ENCODE measurements at regions not wholly inside any gene's neighbourhood (a gene's known extent, or its start where the extent isn't known, plus 50 kb on each side); places are given as distances from the start of the nearest gene placed in this dataset.

DNA sequence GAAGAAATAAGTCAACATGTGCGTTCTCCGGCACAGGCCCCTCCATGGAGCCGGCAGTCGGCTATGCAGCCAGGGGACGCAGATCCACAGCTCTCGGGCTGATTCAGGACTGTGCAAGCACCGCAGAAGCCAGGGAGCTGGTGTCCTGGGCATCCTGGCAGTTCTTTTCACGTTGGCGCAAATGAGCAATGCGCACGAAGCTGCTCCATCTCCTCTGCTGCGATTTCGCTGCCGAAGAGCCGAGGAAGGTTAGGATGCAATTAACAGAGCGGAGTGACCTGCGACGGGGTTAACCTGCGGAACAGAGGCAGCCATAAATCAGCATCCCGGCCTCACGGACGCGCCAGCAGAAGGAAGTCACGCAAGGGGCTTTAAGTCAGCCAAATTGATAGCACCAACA is 107.1 kb upstream of the POU3F3 start:
- no peak for DNase-seq (ENCODE audit: low spot score)
- in situ Hi-C loops (cut with HindIII; ENCODE audit: low sequenced_read_pairs) = no loop called here

DNA sequence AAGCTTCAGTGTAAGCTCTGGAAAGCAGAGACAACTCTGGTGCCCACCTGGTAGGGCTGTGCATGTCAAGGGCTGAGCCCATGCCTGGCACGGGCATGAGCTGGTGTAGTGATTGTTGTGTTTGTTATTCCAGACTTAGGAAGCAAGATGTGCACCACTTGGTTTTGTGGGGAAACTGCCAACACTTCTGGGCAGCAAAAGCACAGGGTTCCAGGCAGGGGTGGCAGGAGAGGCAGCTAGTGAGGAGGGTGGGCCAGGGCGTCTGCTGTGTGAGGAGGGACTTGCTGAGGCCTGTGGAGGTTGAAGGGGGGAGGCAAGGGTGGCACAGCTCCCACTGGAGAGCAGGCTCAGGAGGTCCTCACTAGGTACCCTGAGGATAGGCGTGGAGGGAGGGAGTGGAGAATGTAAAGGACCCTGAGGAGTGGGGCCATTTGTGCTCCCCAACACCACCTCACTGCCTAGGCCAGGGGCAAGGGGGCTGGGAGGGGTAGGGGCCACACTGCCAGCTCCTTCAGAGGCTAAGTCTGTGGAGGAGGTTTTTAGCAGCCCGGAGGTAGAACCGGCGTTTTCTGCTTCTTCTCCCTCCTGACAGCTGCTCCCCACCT is 104.0 kb upstream of the POU3F3 start:
- no peak for DNase-seq (ENCODE audit: low spot score)
- in situ Hi-C loops (cut with HindIII; ENCODE audit: low sequenced_read_pairs) = no loop called here

DNA sequence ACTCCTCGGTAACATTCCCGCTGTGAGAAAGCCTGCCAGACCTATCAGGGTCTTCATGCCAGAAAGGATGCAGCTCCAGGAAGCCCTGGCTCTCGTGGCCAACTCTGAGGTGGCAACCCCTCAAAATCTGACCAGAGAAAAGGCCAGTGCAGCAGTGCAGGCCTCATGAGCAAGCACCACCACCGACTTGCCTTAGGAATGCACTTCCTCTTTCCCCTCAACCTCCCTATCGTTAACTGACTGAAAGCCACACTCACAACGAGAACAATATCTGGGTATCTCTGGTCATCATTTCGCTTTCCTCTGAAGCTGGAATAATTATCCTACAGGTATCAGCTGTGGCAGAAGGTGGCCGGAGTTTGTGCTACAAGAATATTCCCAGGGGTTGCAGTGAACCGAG is 101.4 kb upstream of the POU3F3 start:
- in situ Hi-C loops (cut with HindIII; ENCODE audit: low sequenced_read_pairs) = no loop called here
- DNase-seq (ENCODE audit: low spot score) = no peak

DNA sequence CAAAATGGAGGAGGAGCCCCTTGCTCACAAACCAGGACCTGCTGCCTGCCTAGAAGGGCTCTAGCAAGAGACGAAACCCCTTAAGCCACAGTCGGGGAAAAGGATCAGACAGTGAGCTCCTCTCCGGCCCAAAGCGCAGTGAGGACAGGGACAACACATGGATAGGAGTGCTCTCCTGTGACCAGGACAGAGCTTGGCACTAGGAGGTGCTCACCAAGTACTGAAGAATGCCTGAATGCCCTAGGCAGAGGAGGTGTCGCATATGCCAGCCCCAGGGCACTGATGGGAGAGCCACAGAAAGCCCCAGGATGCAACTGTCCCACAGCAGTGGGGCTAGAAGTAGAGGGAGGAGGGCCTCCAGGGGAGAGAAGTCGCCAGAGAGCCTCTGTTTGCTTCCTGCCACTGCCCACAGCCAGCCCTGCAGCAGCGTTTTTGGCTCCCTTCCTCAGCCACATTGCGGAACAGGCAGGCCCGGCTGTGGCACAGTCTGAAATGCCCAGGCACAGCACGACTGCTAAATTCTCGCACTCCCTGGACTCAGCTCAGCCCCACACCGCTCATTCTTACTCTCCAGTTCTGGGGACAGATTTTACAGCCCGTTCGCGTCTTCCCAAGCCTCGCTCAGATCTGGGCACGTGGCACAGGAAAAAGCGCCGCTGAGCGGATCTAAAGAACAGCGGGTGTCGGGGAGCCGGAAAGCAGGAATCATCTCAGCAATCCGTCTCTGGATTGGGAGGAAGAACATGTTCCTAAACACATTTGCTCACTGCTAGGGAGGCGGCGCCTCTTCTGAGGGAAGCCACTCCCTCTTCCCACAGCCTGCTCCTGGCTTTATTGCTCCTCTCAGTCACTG is 98.7 kb upstream of the POU3F3 start:
- in situ Hi-C loops (cut with HindIII; ENCODE audit: low sequenced_read_pairs) = no loop called here
- DNase-seq (ENCODE audit: low spot score) = peak; percentile 75

DNA sequence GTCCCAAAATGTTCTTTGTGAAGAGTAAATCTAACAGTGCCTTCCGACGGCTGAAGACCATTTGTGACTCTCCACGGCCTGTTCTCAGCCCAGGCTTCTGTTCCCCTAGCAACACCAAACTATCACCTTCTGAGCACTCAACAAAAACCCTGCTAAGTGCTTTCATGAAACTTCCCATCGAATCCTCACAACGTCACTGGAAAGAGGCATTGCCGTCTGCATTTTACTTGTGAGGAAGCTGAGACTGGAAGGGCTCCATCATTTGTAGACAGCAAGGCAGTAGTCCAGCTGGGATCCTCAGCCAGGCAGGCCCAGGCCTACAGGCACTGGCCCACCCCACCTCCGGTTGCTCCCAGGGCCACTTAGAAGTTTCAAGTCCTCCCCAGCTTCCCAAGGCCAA is 97.8 kb upstream of the POU3F3 start:
- DNase-seq (ENCODE audit: low spot score) = no peak
- in situ Hi-C loops (cut with HindIII; ENCODE audit: low sequenced_read_pairs) = no loop called here

DNA sequence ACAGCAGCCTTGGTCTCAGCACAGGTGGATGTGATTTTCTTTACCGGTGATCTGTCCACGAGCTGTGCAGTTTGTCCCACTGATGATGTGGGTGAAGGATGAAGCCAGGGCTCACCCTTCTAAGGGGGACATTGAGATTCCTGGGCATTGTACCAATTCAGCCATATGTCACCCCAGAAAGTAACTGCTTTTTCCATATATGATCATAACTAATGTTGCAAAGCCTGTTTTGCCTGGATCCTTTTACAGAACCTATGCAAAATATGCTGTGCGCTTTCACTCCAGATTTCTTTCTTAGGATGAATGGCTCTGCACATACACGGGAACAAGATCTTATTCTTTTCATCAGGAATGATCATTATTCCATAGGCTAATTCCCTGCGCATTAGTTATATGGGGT is 96.9 kb upstream of the POU3F3 start:
- no peak for DNase-seq (ENCODE audit: low spot score)
- in situ Hi-C loops (cut with HindIII; ENCODE audit: low sequenced_read_pairs) = no loop called here

DNA sequence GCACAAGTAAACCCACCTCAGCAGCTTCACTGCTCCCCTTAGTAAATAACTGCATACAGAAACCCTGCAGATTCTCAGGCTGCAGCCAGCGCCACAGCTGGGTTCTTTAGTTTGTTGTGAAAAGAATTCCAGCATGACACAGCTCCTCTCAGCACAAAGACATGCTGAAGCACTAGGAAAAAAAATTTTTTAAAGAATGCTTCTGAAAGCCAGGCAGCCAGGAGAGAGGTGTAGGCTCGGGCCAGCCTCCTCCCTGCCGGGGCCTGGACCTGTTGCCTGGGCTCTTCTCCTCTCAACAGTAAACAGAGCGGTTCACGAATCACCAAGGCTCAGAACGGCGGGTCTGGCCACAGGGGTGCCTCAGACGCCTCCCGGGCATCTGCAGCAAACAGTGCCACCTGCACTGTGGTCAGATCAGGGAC is 95.7 kb upstream of the POU3F3 start:
- in situ Hi-C loops (cut with HindIII; ENCODE audit: low sequenced_read_pairs) = no loop called here
- no peak for DNase-seq (ENCODE audit: low spot score)

DNA sequence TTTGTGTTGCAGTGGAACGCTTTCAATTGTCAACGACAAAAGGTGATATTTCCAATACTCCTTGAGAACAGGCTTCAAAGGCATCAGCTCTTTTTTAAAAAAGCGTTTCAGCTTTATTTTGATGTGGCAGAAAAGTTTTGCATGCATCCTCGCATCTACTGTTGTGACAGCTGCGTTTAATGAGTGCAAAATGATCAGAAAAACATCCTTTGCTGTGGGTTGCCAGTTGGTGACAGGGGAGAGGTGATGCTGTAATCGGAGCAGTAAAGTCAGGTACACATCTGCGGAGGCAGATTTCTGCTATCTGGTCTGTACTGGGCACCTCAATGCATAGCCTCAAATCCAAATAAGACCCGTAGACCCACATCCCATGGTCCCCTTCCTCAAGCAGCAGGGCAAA is 91.9 kb upstream of the POU3F3 start:
- DNase-seq (ENCODE audit: low spot score) = no peak
- in situ Hi-C loops (cut with HindIII; ENCODE audit: low sequenced_read_pairs) = no loop called here

DNA sequence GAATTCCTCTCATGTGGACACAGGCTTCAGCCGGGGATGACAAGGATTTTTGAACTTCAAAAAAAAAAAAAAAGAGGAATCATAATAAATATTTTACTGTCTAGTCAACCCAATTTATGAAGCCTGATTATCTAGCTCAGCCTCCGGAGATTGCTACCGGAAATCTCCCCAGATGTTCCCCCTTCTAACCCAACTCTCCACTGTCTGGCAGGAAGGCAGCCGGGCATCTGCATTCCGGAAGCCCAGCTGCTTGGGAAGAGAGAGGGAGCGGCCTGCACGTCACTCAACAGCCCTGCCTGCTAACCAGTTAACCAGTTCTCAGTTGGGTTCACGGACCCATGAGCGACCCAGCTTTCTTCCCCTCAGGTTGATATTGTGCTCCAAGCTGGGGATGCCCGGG is 87.2 kb upstream of the POU3F3 start:
- in situ Hi-C loops (cut with HindIII; ENCODE audit: low sequenced_read_pairs) = no loop called here
- DNase-seq (ENCODE audit: low spot score) = no peak

DNA sequence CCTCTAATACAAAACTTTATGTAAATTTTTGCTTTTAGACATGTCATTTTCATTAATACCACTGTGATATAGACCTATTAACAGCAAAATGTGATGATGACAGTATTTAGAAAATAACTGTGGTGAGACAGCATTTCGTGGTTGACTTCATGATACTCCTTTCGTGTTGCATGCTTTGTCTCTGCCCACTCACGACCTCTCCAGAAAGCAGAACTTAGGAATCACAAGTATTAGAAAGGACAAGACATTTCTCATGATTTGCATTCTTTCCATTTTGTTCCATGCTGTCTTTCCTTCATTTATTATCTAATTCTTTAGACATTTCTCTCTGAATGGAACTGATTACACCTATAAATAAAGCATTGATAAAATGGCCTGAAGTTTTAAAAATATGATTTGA is 85.2 kb upstream of the POU3F3 start:
- in situ Hi-C loops (cut with HindIII; ENCODE audit: low sequenced_read_pairs) = no loop called here

DNA sequence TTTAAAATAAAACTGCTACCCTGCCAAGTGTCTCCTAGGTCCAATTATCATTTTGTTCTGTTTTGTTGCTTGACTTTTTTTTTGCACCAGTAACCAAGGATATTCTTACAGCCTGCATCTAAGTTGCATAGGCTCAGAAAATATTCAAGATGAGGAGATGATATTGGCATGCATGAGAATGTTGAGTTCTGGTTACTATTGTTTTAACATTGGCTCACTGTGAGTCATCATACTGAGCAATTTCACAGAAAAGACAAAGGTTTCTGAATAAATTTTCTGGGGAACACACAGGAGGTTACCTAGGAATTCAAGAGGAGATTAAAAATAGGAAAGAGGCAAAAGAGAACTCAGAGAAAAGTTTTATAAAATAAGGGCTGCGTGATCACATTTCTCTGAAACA is 84.8 kb upstream of the POU3F3 start:
- DNase-seq (ENCODE audit: low spot score) = no peak
- in situ Hi-C loops (cut with HindIII; ENCODE audit: low sequenced_read_pairs) = no loop called here

More for the DNA sequence above, 85.2 kb upstream of the POU3F3 start:
- no peak for DNase-seq (ENCODE audit: low spot score)

DNA sequence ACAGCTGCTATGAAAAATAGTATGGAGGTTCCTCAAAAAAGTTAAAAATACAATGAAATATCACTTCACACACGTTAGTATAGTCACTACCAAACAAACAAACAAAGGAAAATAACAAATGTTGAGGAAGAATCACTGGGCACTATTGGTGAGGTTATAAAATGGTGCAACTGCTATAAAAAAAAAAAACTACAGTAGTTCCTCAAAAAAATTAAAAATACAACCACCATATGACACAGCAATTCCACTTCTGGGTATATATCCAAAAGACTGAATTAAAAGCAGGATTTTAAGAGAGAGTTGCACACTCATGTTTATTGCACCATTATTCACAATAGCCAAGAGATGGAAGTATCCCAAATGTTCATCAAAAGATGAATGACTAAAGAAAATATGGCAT is 80.9 kb upstream of the POU3F3 start:
- in situ Hi-C loops (cut with HindIII; ENCODE audit: low sequenced_read_pairs) = no loop called here
- no peak for DNase-seq (ENCODE audit: low spot score)

DNA sequence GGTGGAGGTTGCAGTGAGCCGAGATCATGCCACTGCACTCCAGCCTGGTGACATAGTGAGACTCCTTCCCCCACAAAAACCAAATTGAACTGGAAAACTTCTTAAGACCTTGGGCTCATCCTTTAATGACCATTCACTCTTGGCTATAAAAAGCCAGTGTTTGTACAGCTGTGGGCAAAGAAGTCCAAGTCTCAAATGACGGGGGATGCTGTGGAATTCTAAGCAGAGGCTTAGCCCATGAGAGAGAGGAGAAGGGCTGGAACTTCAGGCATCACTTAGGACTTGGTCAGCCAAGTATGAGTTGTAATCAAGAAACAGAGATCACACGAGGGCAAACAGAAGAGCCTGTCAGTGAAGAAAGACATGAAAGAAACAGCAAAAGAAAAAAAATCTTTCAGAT is 79.3 kb upstream of the POU3F3 start:
- in situ Hi-C loops (cut with HindIII; ENCODE audit: low sequenced_read_pairs) = no loop called here

DNA sequence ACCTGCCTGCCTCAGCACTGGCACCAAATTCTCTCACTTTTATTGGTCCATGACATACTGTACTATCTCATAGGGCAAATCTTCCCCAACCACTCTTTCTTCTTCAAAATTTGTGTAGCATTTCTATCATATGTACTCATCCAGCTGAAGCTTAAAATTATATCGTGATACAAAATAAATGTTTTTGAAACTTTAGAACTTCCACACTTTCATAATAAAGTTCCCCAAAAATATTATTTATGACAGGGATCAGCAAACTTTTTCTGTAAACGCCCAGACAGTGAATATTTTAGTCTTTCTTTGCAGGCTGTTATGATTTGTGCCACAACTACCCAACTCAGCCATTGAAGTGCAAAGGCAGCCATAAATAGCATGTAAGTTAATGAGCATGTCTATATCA is 76.2 kb upstream of the POU3F3 start:
- in situ Hi-C loops (cut with HindIII; ENCODE audit: low sequenced_read_pairs) = no loop called here
- no peak for DNase-seq (ENCODE audit: low spot score)

More for the DNA sequence above, 79.3 kb upstream of the POU3F3 start:
- no peak for DNase-seq (ENCODE audit: low spot score)

DNA sequence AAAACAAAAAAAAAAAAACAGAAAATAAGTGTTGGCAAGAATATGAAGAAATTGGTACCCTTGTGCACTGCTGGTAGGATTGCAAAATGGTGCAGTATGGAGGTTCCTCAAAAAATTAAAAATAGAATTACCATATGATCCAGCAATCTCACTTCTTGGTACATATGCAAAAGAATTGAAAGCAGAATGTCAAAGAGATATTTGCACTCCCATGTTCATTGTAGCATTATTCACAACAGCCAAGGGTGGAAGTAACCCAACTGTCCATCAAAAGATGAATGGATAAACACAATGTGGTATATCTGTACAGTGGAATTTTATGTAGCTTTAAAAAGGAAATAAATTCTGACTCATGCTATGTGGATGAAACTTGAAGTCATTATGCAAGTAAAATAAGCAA is 72.8 kb upstream of the POU3F3 start:
- in situ Hi-C loops (cut with HindIII; ENCODE audit: low sequenced_read_pairs) = no loop called here
- no peak for DNase-seq (ENCODE audit: low spot score)

DNA sequence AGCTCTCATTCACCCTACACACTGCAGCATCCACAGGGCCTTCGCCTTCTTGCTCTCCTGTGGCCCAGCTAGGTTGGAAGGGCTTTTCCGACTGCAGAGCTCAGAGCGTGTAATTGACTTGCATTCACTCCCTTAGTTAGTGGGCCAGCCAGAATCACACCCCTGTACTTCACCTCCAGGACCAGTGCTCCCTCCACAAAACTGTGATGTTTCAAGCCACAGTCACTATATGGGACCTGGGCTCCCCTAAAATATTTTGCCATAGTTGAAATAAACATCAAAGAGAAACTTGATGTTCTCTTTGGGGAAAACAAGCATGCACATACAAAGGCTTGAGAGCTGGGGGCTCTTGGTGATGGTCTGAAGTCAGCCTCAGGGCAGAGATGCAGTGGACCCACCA is 69.7 kb upstream of the POU3F3 start:
- in situ Hi-C loops (cut with HindIII; ENCODE audit: low sequenced_read_pairs) = no loop called here
- no peak for DNase-seq (ENCODE audit: low spot score)

DNA sequence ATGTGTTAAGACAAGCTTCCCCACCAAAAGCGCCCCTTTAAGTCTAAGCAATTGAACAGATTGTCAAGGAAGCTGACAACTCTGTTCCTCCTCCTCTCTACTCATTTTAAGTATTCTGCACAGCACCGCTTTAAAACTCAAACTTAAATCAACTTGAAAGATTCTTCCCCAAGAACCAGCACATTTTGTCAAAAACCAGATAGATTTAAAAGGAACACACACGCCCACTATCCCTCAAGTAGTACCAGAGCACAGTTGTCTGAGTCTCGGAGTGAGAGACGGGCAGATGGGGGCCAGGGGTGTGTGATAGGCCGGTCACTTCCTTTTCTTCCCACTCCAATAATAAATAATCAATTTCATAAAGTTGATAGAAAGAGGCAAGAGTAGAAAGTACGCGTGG is 67.7 kb upstream of the POU3F3 start:
- no peak for DNase-seq (ENCODE audit: low spot score)
- in situ Hi-C loops (cut with HindIII; ENCODE audit: low sequenced_read_pairs) = no loop called here

DNA sequence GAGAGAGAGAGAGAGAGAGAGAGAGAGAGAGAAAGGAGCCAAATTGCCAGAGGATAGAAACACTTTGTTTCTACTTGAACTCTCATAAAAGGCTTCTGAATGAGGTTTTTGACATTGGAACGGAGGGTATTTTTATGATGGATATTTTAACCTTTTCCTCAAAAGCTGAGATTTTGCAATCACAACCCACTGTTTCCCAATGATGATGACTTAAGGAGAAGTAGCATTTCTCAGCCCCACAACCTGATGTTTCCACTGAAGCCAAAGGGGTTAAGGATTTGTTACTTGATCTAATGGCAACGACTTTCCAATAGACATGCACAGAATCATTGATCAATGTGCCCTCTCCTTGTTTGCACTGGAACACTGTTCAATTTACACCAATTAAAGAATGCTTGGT is 67.1 kb upstream of the POU3F3 start:
- DNase-seq (ENCODE audit: low spot score) = no peak
- in situ Hi-C loops (cut with HindIII; ENCODE audit: low sequenced_read_pairs) = no loop called here

DNA sequence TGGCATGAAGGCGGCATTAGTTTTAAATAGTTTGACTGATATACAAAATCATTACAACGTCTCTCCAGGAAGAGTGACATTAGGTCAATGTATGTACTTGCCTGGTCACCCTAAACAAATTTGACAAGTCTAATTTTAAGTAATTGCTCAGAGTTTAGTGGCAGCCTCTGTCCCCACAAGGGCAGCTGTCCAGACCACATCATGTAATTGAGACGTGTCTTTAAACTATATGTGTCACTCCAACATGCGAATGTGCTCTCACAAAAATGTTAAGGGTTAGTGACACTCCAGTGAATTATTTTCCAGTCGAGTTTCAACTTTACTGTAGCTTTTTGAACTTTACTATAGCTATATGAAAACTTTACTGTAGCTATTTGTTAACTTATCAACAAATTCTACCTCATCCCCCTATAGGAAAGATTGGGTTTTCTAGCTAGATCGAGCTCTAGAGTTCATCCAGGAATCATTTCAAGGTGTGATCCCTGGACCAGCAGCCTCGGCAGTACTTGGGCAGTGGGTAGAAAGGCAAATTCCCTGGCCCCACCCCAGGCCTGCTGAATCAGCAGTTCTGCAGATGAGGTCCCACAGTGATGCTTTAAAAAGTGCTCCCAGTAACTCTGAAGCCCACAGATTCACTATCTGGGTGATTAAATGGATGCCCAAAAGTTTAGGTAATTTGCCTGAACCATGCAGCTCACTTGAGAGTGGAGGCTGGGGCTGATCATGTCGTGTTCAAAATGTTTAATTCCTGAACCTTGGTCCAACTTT is 66.4 kb upstream of the POU3F3 start:
- in situ Hi-C loops (cut with HindIII; ENCODE audit: low sequenced_read_pairs) = no loop called here
- DNase-seq (ENCODE audit: low spot score) = no peak

DNA sequence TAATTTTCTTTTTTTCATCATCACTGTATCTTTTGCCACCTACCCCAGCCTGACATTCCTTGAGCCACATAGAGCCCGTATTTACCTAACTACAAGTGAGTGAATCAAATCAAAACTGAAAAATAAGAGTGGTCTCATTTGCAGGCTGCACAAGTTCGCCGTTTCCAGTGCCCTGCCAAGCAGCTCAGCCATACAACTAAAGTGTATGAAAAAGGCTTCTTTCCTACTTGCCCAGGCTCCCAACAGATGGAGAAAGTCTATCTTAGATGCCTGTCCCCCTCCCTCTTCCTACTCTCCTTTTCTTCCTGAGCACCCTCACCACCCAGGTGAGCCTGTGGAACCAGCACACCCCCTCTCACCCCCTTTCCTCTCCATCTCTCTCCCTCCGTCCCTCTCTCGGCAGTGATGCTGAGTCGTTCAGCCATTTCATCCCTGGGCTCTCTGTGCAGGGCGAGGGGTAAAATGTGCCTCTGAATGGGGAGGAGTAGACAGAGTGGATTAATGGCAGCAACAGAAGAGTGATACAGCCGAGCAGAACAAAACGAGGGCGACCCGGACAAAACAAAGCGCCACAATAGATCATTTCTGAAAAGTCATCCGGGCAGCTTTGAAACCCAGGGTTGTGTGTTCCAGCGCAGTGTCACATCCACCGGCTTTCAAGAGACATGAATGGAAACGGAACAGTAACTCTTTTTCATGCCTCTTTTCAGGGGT is 65.0 kb upstream of the POU3F3 start:
- in situ Hi-C loops (cut with HindIII; ENCODE audit: low sequenced_read_pairs) = no loop called here
- DNase-seq (ENCODE audit: low spot score) = no peak

All from G401 (cell line).